HepG2 (cell line): ENCODE measurements at regions not wholly inside any gene's neighbourhood (a gene's known extent, or its start where the extent isn't known, plus 50 kb on each side); places are given as distances from the start of the nearest gene placed in this dataset.

Experiments used
- ATAC-seq: fragments of 200-7000 bp; cut with Tn5 transposase; 3 replicates; pipeline ENCODE4 v1.9.1; 2020; ENCODE audit warnings: mild to moderate bottlenecking, moderate library complexity
- BruUV-seq: library from RNA; stranded (reverse); fragments of 400-500 nt; replicated peaks from 2 replicates; lab custom pipeline; 2021; lab: Mats Ljungman, UMichigan
- CTCF ChIA-PET: fragments of 300-600 bp; formaldehyde crosslinking; extraction: SDS; loops from one replicate; lab custom pipeline; 2021; ENCODE audit warnings: low total read pairs, inconsistent platforms, low intra/inter-chr PET ratio; lab: Yijun Ruan, JAX
- POLR2A ChIA-PET: fragments of 350-600 bp; sonication (Branson Sonifier 250); formaldehyde crosslinking; loops from one replicate; lab custom pipeline; 2020; ENCODE audit warnings: antibody characterized with exemption, inconsistent platforms; lab: Yijun Ruan, JAX
- DNase-seq: peaks from one replicate; pipeline ENCODE4 v3.0.0-alpha.2; 2015; ENCODE audit warnings: low spot score
- FAIRE-seq: peaks from 3 replicates; lab custom pipeline; 2011; peaks lifted over from hg19 to GRCh38; lab: Jason Lieb, UNC
- H2AFZ ChIP-seq: one replicate; pipeline ENCODE4 v1.6.1; 2011; ENCODE audit warnings: low read length, inconsistent platforms
- H3K27ac ChIP-seq: fragments of 300-600 bp; 3 replicates; pipeline ENCODE4 v1.8.0; 2011; ENCODE audit warnings: mixed run types, mild to moderate bottlenecking, mixed read lengths, low read length, inconsistent platforms; ENCODE audit not compliant: insufficient read depth; ENCODE audit errors: extremely low read length
- H3K27me3 ChIP-seq, 2 experiments: fragments of 200-600 bp in 1 of 2; 2 replicates in 1 of 2; 3 replicates in 1 of 2; pipeline versions ENCODE4 v1.6.0 to v1.8.0; 2011; ENCODE audit warnings: low read length in 2 of 2, mild to moderate bottlenecking in 2 of 2, moderate library complexity in 2 of 2, inconsistent platforms in 1 of 2; ENCODE audit not compliant: insufficient read depth in 2 of 2, control insufficient read depth in 1 of 2
- H3K36me3 ChIP-seq, 2 experiments: fragments of 200-600 bp in 1 of 2; replicated peaks in 1 of 2; 2 replicates in 1 of 2; 3 replicates in 1 of 2; pipeline versions ENCODE4 v1.5.1 to v1.8.0; 2011; ENCODE audit warnings: low read length in 2 of 2, inconsistent platforms in 1 of 2; ENCODE audit not compliant: insufficient read depth in 2 of 2, control insufficient read depth in 1 of 2
- H3K4me1 ChIP-seq: 2 replicates; pipeline ENCODE4 v1.5.1; 2012; ENCODE audit warnings: low read length, inconsistent platforms; ENCODE audit not compliant: insufficient read depth
- H3K4me2 ChIP-seq: 2 replicates; pipeline ENCODE4 v1.6.0; 2011; ENCODE audit warnings: low read depth, low read length, inconsistent platforms
- H3K4me3 ChIP-seq, 3 experiments: fragments of 200-600 bp in 1 of 3; sonication (generic), shearing (Covaris generic) in 1 of 3; replicated peaks in 1 of 3; 2 replicates each; pipeline ENCODE4 v1.5.1; 2011 to 2016; ENCODE audit warnings: low read length in 3 of 3, inconsistent platforms in 2 of 3, low read depth in 2 of 3, mild to moderate bottlenecking in 2 of 3, control low read depth in 1 of 3, mixed read lengths in 1 of 3; ENCODE audit not compliant: insufficient read depth in 1 of 3
- H3K79me2 ChIP-seq: one replicate; pipeline ENCODE4 v1.6.1; 2011; ENCODE audit warnings: low read length, inconsistent platforms; ENCODE audit not compliant: insufficient read depth
- H3K9ac ChIP-seq: 2 replicates; pipeline ENCODE4 v1.6.0; 2011; ENCODE audit warnings: mild to moderate bottlenecking, low read depth, low read length, inconsistent platforms; ENCODE audit not compliant: insufficient read depth
- H3K9me3 ChIP-seq: 2 replicates; pipeline ENCODE4 v1.5.1; 2012; ENCODE audit warnings: mild to moderate bottlenecking, low read length
- H4K20me1 ChIP-seq: 2 replicates; pipeline ENCODE4 v1.6.0; 2011; ENCODE audit warnings: inconsistent platforms, mild to moderate bottlenecking, low read length, moderate library complexity; ENCODE audit not compliant: insufficient read depth
- BRF2 ChIP-seq: sonication (generic); formaldehyde crosslinking; IDR thresholded peaks from 2 replicates; pipeline ENCODE4 v1.8.1; 2022; ENCODE audit warnings: mild to moderate bottlenecking, missing genetic modification reagents
- SMC3 ChIP-seq: IDR thresholded peaks from 2 replicates; pipeline ENCODE4 v1.6.1; 2011; ENCODE audit warnings: low read length, improper control_type of control experiment
- ZBTB25 ChIP-seq: IDR thresholded peaks from 2 replicates; pipeline ENCODE4 v1.6.1; 2018; ENCODE audit warnings: missing genetic modification reagents
- ZNF501 ChIP-seq: sonication (generic); formaldehyde crosslinking; IDR thresholded peaks from 2 replicates; pipeline ENCODE4 v1.5.1; 2020; ENCODE audit warnings: mild to moderate bottlenecking, moderate library complexity, missing genetic modification reagents
- WGBS: methylation state at CpG from one replicate; pipeline ENCODE4 v1.1.6; 2017; ENCODE audit warnings: low lambda C conversion rate; 5-methylcytosine and 5-hydroxymethylcytosine counted together
- in situ Hi-C: cut with HindIII; loops from 2 replicates; pipeline ENCODE4 v1.10.0; 2017; ENCODE audit warnings: low pct_unique_long_range_greater_than_20kb; ENCODE audit not compliant: extremely low pct_ligation_motif_present
- intact Hi-C: fragments of 100-400 bp; cut with micrococcal nuclease; formaldehyde crosslinking; loops from one replicate; pipeline ENCODE4 v1.10.0; 2022; ENCODE audit not compliant: unreplicated experiment
- TF ChIP-seq, protein P1 (sequence below): sonication (generic); formaldehyde crosslinking; IDR thresholded peaks from 2 replicates; pipeline ENCODE4 v1.4.0; 2020; ENCODE audit warnings: missing genetic modification reagents

DNA sequence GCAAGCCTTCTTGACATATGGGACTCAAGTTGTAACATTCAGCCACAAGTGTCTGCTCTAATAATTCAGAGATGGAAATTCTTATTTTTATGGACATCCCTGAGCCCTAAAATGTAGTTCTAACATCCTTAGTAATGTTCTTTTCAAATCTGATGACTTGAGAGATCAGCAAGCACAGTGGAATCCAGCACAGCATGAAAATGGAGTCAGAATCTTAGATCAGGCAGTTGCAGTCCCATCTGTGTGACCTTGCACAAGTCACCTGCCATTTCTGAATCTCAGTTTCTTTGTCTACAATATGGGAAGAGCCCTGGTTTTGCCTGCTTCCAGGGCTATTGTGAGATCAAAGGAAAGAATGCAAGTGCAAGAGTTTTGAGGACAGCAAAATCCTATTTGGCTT lies 183.9 kb upstream of the LPP start:
- no peak for FAIRE-seq
- Histone ChIP-seq H4K20me1 (no peaks in the 10 kb centered on the region), H3K27ac (no peak overlapping the region), H2AFZ (no peak overlapping the region), H3K9me3 (no peaks in the 10 kb centered on the region), H3K4me2 (no peak overlapping the region), H3K4me1 (peaks cover 43% of the 10 kb centered on the region), H3K27me3 (no peaks in the 10 kb centered on the region), H3K36me3 (no peaks in the 10 kb centered on the region), H3K79me2 (no peaks in the 10 kb centered on the region), H3K4me3 (no peak overlapping the region), H3K9ac (no peak overlapping the region)
- DNase-seq = no peak
- no TSS peak for BruUV-seq
- ChIA-PET POLR2A (interaction anchor here (1.5 kb wide), 1 partner anchor 33 kb away, joined by 4 read pairs; no protein-coding TSS in a partner anchor), CTCF (no interaction called here)
- no peak for ATAC-seq
- TF ChIP-seq BRF2 (no peak), ZBTB25 (no peak)
- TF ChIP-seq, protein P1, sequence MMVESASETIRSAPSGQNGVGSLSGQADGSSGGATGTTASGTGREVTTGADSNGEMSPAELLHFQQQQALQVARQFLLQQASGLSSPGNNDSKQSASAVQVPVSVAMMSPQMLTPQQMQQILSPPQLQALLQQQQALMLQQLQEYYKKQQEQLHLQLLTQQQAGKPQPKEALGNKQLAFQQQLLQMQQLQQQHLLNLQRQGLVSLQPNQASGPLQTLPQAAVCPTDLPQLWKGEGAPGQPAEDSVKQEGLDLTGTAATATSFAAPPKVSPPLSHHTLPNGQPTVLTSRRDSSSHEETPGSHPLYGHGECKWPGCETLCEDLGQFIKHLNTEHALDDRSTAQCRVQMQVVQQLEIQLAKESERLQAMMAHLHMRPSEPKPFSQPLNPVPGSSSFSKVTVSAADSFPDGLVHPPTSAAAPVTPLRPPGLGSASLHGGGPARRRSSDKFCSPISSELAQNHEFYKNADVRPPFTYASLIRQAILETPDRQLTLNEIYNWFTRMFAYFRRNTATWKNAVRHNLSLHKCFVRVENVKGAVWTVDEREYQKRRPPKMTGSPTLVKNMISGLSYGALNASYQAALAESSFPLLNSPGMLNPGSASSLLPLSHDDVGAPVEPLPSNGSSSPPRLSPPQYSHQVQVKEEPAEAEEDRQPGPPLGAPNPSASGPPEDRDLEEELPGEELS (CRISPR knock-in tag) = no peak
- intact Hi-C loops (no loop called here), in situ Hi-C loops (no loop called here)

- Histone ChIP-seq H3K27me3 (no peaks in the 10 kb centered on the region), H3K9me3 (no peaks in the 10 kb centered on the region), H3K4me1 (peaks cover 41% of the 10 kb centered on the region), H3K9ac (no peak overlapping the region), H4K20me1 (no peaks in the 10 kb centered on the region), H2AFZ (no peak overlapping the region), H3K79me2 (no peaks in the 10 kb centered on the region), H3K27ac (no peak overlapping the region), H3K4me3 (no peak overlapping the region), H3K36me3 (no peaks in the 10 kb centered on the region), H3K4me2 (no peak overlapping the region)
- DNase-seq (no peak), ATAC-seq (peak; percentile 81), FAIRE-seq (no peak)
- intact Hi-C loops = no loop called here
- peak; percentile 14; the same call in 1 of the 2 replicates for TF ChIP-seq SMC3
- no peak for TF ChIP-seq ZNF501 (CRISPR knock-in tag)
- ChIA-PET CTCF (no interaction called here), POLR2A (interaction anchor here (1.5 kb wide), 1 partner anchor 31 kb away, joined by 4 read pairs; no protein-coding TSS in a partner anchor)
- in situ Hi-C loops = no loop called here
- 44% methylated on average over 4 of the region's 4 CpGs for WGBS
- BruUV-seq = no TSS peak
Measured at GRCh38 chr3:187971629-187972028, 182.3 kb upstream of the LPP start.
